ENCODE measurements at regions not wholly inside any gene's neighbourhood (a gene's known extent, or its start where the extent isn't known, plus 50 kb on each side); places are given as distances from the start of the nearest gene placed in this dataset.
"Not testable (repeated sequence)": the region's sequence is repeated elsewhere in the genome, so short reads cannot be mapped to it uniquely, and the experiment has no call there.

DNA sequence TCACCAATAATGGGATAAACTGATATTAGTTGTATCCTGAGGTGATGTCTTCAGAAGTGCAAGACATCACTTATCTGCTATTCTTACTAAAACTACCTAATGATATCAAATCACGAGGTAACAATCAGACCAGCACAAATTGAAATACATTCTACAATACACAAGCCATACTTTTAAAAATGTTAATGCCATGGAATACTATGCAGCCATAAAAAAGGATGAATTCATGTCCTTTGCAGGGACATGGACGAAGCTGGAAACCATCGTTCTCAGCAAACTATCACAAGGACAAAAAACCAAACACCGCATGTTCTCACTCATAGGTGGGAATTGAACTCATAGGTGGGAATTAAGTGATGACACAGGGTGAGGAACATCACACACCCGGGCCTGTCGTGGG lies 129.3 kb downstream of the SST start:
- DNase-seq (ENCODE audit: extremely low read depth in 1 of 2, low read depth in 1 of 2), result no peak

DNA sequence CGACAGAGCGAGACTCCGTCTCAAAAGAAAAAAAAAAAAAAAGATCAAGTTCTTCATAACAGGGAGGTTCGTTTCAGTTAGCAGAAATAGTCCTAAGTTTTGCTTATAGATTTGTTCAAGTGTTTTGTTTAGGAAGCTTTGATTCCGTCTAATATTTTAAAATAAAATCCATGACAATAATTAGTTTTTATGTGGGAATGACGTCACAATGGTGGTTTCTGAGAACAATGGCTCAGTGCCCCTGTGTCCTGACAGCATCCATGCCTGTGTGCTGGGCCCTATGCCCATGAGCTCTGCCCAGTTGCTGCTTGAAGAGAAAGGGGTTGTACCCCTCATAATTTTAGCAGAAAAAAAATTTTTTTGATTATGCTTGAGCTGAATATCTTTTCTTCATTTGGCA lies 134.0 kb downstream of the SST start:
- no peak for DNase-seq (ENCODE audit: extremely low read depth in 1 of 2, low read depth in 1 of 2)

DNA sequence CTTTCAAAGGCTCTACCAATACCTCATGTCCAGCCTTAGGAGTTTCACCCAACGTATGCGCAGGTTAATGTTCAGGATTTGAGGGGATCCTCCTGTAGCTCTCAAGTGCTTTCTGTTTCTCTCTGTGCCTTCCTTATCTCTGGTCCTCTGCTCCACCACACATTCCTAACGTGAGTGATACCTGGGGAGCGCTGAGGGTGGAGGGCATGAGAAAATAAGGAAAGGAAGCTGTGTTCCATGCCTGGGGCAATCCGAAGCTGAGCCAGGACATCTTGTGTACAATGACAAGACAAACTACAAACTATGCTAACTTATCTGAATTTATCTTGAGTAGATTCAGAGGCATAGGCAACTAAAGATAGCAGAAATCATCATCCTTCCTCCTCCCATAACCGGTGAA lies 136.4 kb downstream of the SST start:
- no peak for DNase-seq (ENCODE audit: extremely low read depth in 1 of 2, low read depth in 1 of 2)

DNA sequence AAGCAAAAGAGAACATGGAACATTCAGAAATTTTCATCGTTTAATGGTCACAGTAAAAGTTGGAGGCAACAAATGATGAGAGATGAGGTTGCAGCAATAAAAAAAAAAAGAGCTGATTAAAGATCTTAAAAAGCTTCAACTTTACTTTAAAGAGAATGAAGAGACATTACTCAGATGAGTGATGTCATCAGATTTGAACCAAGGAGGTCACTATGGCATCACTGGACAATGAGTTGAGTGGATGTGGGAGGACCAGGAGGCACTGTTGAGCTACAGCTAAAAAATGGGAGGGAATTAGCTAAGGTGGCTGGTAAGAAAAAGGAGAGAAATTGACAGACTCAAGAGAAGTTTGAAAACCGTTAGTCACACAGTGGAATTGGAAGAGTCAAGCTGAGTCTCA lies 138.4 kb downstream of the SST start:
- DNase-seq (ENCODE audit: extremely low read depth in 1 of 2, low read depth in 1 of 2), result no peak

DNA sequence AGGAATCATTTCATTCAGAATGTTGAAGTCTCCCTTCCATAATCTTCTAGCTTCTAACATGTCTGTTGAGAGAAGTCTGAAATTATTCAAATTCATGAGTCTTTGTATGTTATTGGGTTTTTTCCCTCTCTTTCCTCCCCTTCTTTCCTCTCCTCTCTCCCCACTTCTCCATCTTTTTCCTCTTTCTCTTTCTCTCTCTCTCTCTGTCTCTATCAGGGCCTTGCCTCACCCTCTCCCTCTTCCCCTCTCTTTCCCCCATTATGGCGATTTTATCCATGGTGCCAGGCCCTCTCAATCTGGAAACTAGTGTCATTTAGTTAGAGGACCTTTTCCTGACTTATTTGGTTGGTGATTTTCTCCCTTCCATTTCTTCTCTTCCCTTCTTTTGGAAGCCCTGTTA lies 147.3 kb downstream of the SST start:
- DNase-seq (ENCODE audit: extremely low read depth in 1 of 2, low read depth in 1 of 2), result no peak

DNA sequence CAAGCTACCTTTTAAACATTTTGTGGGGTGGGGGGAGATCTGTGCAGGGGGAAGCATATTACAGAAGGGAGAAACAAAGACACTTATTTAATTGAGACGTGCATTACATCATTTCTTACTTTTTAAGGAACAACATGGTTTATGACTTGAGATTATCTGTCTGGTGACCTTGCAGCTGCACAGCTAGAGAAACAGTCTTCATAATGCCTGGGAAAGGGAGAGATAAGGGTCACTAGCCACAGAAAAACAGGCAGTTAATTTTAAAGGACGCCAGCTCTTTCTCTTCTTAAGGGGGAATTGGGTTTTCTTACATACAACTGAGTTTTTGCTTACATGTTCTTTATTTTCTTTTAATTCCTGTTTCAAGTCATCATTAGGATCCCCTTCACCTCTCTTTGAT lies 147.9 kb downstream of the SST start:
- DNase-seq (ENCODE audit: extremely low read depth in 1 of 2, low read depth in 1 of 2), result no peak

DNA sequence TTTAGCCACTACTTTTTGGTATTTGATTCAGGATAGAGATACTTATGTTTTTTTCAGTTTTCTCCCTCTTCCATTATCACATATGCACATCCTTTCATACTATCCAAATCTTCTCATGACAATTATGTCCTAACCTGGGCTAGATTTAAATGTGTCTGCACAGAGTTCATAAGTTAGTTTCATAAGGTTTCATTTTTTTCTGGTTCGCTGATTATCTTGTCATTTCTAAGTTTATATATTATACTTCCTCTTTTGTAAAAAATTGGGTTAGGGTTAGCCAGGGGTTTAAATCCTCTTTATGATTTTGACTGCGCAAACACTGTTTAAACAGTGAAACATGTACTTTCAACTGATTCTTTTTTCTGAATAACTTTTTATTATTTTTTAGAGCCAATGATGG lies 148.6 kb downstream of the SST start:
- no peak for DNase-seq (ENCODE audit: extremely low read depth in 1 of 2, low read depth in 1 of 2)

DNA sequence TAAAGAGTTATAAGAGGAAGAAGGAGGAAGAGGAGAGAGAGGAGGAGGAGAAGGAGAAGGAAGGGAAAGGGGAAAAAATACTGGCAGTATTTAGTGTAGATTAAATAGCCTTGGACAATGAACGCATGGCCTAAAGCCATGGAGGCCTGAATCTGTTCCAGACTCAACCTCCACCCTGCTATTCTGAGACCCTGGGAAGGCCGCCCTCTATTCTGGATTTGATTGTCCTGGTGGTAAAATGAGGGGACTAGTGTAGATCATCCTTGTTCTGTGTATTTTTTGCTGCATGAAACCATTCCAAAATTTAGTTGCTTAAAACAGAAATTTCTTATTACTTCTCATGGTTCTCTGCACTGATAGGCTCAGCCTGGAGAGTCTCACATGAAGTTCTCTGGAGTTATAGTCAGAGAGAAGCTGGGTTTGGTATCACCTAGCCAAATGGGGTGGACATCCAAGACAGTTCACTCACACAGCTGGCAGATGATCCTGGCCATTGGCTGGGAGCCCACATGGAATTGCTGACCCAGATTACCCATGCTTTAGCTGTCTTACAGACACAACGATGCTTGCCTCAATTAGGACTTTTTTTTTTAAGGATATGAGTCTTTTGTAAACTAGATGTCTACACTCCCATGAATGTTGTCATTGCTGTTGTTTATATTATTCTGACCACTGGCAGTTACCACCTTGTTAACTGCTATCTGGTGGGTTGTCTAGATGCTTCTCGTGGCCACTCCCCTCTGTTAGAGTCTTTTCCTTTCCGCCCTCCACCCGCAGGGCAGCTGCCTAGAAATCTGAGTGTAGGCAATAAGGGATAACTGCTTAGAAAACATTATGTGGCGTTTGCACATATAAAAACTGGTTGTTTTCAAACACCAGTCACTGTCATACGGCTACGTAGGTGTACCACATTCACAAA lies 149.9 kb downstream of the SST start:
- no peak for DNase-seq (ENCODE audit: extremely low read depth in 1 of 2, low read depth in 1 of 2)

DNA sequence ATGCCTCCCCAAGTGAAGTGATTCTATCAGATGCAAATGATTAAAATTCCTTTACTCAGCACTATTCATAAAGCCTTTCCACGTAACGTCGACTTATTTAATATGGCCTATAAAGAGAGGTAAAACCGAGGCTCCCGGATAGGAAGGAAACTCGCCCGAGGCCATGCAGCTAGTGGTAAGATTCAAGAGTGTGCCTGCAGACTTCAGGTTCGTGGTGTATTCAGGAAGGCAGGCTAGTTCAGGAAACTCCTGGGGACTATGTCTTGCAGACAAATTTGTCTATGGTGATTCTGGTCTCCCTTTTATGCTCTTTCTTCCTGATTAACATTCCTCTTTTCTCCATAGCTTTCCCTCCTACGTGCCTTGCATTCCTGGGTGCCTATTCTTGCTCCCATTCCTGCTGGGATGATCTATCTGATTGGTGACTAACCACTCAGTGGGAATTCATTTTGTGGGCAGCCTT lies 150.7 kb downstream of the SST start:
- DNase-seq (ENCODE audit: extremely low read depth in 1 of 2, low read depth in 1 of 2), result no peak

DNA sequence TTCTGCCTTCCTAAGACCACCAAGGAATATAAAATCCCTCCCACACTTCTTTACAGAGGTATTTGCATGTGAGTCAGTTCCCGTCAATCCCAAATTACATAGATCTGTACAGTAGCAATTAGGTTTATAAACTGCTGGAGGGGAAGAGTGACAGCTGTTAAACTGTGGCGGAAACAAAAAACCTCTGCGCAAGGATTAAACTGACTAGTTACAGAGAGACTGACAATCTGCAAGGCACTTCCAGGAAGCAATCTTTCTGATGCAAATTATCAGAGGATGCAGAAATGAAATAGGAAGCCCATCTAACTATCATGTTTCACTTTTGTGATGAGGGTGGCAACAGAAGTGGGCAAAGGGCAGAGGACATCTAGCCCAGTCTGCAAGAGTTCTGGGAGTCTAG lies 150.4 kb downstream of the RTP4 start:
- DNase-seq (ENCODE audit: extremely low read depth in 1 of 2, low read depth in 1 of 2), result no peak

DNA sequence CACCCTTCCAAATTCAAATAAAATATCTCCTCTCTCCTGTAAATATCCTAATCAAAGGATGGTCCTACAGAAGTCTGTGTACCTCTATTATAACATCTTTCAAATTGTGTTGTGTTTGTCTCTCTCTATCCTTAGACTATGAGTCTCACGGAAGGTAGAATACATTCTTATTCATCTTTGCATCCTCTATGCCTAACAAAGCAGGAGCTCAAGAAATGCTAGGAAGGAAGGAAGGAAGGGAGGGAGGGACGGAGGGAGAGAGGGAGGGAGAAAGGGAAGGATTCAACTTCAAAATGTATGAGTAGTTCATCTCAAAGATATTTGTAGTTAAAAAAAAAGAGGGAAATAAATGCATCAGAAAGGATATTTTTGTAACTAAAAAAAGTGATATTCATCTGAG lies 150.0 kb downstream of the RTP4 start:
- DNase-seq (ENCODE audit: extremely low read depth in 1 of 2, low read depth in 1 of 2), result no peak

DNA sequence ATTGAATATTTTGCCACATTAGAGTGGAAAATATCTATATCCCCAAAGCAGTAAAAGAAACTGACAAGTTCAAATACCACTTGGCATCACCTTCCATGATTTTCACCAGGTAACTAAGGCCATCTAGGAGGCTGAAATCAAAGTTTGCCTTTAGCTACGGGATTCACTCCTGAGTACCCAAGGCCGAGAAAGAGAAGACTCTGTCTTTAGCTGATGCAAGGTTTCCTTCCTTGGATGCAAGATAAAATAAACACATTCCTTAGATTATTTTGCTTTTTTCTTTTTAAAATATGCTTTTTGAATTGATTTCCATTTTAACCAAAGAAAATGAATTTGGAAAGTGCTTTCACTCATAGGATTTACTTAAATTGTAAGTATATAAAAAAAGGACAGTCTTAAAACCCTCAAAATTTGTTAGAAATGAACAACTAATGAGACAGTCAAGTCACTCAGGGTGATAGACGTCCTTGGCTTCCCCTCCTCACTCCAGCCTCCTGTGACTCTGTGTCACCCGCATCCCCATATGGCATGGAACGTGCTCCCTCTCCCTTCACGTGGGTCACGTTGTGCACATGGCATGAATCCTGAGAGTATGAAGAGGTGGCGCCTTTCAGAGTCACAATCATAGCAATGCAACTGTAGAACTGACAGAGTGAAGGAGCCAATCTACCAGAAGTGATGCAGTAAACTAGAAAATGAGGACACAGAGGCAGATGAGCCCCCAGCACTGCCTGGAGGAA lies 148.4 kb downstream of the RTP4 start:
- DNase-seq (ENCODE audit: extremely low read depth in 1 of 2, low read depth in 1 of 2), result no peak

DNA sequence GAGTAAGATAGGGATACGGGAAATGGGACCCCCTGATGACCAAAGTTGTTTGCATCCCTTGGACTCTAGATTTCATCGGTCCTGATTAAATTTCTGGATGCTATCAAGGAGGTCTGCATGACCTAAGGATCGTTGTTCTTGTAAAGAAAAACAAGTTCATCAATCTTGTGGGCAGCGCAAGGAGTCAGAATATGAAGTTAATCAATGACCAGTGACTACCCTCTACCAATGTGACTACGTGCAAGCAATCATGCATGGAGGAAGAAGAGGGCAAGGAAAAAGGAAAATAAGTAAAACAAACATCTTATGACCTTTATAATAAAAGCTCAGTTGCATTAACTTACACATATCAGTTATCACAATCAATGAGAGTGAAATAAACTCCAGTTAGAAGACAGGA lies 139.7 kb downstream of the RTP4 start:
- no peak for DNase-seq (ENCODE audit: extremely low read depth in 1 of 2, low read depth in 1 of 2)

DNA sequence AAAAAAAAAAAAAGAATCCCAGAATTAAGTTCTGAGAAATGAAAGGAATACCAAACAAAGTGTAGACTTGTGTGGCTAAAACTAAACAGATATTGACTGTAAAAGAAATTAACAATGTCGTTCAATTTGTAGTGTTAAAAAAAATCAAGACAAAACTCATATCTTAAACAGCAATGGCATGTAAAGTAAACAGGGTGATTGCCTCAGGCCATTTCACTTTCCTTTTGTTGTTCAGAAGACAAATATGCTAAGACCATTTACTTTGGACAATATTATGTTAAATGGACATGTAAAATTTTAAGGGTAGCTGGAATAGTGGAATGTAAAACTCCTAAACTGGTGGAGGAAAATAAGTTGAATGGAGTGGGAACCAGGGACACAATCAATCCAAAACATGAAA lies 139.1 kb downstream of the RTP4 start:
- DNase-seq (ENCODE audit: extremely low read depth in 1 of 2, low read depth in 1 of 2), result no peak

DNA sequence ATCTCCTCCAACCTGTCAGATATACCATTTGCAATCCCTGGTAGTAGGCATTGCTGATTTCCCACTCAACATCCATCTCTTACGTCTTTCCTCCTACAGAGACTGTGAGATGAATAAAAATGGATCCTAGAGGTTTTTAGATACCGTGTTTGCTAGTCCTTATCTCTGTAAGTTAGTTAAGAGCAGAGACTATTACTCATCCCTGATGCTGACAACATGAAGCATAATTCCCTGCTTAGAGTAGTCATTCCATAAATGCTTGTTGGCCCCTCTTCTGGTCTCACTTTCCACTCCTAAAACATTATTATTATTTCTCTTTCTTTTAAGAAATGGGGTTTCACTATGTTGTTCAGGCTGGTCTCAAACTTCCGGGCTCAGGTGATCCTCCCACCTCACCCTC lies 136.2 kb downstream of the RTP4 start:
- DNase-seq (ENCODE audit: extremely low read depth in 1 of 2, low read depth in 1 of 2), result no peak

DNA sequence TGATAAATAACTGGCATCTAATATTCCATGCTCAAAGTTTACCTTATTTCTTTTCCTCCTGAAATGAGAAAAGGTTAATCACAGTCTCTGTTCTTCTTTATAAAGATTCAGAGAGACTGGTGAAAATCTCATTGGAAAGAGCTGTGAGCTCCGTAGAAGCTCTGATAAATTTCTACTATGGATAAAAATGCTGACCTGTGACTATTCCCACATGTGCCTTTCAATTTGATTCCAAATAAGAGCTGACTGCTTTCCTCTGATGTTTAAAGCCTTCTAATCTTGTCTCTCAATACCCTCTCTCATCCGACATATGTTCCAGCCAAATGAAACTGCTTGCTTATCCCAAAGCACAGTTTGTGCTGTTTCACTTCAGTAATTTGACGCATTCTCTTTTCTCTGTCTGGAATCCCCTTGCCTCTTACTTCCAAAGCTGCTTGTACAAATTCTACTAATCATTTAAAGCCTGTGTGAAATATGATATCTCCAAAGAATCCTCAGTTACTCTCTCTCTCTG lies 130.1 kb downstream of the RTP4 start:
- no peak for DNase-seq (ENCODE audit: extremely low read depth in 1 of 2, low read depth in 1 of 2)

DNA sequence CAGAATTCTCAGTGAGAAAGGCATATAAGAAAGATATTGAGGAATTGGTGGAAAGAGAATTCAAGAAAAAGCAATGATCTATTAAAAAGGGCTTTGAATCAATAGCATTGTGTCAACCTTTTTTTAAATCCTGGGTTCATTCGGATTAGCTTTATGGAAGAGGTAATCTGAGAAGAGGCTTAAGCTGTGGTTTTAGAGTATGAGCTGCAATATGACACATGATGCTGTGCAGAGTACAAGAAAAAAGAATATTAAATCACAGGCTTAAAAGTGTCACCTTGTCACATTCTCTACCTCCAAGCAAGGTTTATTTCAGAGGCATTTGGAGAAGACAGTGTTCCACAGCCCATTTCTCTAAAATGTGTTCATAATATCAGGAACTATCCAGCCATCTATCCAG lies 128.9 kb downstream of the RTP4 start:
- DNase-seq (ENCODE audit: extremely low read depth in 1 of 2, low read depth in 1 of 2), result no peak

DNA sequence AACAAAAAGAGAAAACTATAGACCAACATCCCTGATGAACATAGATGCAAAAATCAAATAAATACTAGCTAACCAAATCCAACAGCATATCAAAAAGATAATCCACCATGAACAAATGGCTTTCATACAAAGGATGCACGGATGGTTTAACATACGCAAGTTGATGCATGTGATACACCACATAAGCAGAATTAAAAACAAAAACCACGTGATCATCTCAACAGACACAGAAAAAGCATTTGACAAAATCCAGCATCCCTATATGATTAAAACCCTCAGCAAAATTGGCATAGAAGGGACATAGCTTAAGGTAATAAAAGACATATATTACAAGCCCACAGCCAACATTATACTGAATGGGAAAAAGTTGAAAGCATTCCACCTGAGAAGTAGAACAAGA lies 125.9 kb downstream of the RTP4 start:
- DNase-seq (ENCODE audit: extremely low read depth in 1 of 2, low read depth in 1 of 2), result not testable (repeated sequence)

DNA sequence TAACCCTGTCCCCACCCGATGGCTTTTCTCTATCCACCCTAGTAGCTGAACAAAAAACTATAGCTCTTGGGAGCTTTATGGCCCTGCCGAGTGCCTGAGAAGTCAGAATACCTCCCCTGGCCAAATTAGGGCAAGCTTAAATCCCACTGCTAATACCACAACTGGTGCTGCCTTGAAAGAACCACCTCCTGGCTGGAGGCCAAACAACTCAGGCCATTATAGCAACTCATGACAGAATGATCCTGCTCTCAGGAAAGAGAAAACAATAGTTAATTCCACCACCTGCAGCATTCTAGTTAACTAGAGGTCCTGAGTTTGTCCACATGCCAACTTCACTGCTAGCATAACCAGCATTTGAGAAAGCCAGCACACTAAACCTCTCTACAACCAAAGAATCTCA lies 123.2 kb downstream of the RTP4 start:
- no peak for DNase-seq (ENCODE audit: extremely low read depth in 1 of 2, low read depth in 1 of 2)

DNA sequence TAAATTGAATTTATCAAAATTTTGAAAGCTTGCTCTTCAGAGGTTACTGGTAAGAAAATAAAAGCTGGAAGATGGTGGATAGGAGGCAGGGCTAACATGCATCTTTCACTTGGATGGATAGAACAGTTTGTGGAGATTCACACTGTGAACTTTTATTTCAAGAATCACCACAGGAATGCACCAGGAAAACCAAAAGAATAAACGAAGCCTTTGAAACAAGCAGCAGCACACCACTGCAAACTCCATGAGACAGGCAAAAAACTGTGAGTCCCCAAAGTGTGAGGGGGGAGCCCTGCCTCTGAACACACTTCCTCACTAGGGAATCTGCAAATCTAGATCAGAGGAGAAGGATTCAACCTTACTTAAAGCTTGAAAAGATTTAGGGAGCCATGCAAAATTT lies 122.2 kb downstream of the RTP4 start:
- no peak for DNase-seq (ENCODE audit: extremely low read depth in 1 of 2, low read depth in 1 of 2)

DNA sequence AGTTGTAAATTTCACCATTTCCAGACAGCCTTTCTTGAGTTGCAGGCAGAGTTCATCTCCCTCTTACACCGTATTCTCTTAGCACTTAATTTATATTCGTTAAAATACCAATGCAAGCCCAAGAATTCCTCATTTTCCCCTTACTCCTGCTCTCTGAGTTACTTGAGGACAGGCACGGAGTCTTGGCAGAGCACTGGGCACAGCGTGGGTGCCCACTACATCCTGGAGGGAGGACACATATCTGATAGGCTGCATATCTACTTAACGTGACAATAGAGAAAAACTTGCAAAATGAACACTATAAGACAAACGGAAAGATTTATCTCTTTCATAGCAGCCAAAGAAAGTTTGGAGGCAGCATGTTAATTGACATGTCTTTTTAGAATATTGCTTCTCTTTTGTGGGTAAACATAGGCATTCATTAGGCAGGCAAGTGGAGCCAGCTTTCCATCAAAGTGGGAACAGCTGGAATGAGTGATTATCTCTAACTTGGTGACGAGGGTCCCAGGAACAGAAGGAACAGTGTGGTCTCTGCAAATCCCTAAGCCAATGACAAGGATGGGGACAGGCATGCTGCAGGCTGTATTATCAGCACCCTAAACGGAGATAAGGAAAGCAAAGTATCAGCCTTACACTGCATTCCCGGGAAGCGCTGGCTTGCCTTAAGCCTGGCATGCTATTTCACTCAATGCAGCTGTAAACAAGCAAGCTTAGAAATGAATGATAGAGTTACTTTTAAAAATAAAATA lies 116.5 kb downstream of the RTP4 start:
- DNase-seq (ENCODE audit: extremely low read depth in 1 of 2, low read depth in 1 of 2), result no peak

Measured in stimulated activated CD8-positive, alpha-beta memory T cell treated with anti-CD3 and anti-CD28 coated beads, Interleukin-7, amount 100 ng/mL, for 48 hours (primary cell).